ENCODE measurements at regions not wholly inside any gene's neighbourhood (a gene's known extent, or its start where the extent isn't known, plus 50 kb on each side); places are given as distances from the start of the nearest gene placed in this dataset.

GRCh38 chr9:89664896-89665329 is 60.1 kb downstream of the GADD45G start:
- DNase-seq (ENCODE audit: low read depth in 1 of 2, low spot score in 1 of 2): peak; percentile 70 to 91
- TF ChIP-seq JUND (IDR thresholded peaks at IDR 0.05; ENCODE audit: low read depth): no peak
- in situ Hi-C loops (cut with HindIII; ENCODE audit: low pct_unique_long_range_greater_than_20kb, low sequenced_read_pairs): no loop called here

- in situ Hi-C loops (cut with HindIII; ENCODE audit: low pct_unique_long_range_greater_than_20kb, low sequenced_read_pairs): no loop called here
- no peak for TF ChIP-seq JUND (IDR thresholded peaks at IDR 0.05; ENCODE audit: low read depth)
- no peak for DNase-seq (ENCODE audit: low read depth in 1 of 2, low spot score in 1 of 2)
Measured at GRCh38 chr9:89666364-89666763, 61.6 kb downstream of the GADD45G start.

- TF ChIP-seq JUND (IDR thresholded peaks at IDR 0.05; ENCODE audit: low read depth): no peak
- DNase-seq (ENCODE audit: low read depth in 1 of 2, low spot score in 1 of 2): no peak
- in situ Hi-C loops (cut with HindIII; ENCODE audit: low pct_unique_long_range_greater_than_20kb, low sequenced_read_pairs): no loop called here
Measured at GRCh38 chr9:89666950-89667349, 62.1 kb downstream of the GADD45G start.

GRCh38 chr9:89667726-89668125 is 62.9 kb downstream of the GADD45G start:
- DNase-seq (ENCODE audit: low read depth in 1 of 2, low spot score in 1 of 2): peak in 1 of 2 experiments; percentile 59
- TF ChIP-seq JUND (IDR thresholded peaks at IDR 0.05; ENCODE audit: low read depth): no peak
- in situ Hi-C loops (cut with HindIII; ENCODE audit: low pct_unique_long_range_greater_than_20kb, low sequenced_read_pairs): no loop called here

- no peak for TF ChIP-seq JUND (IDR thresholded peaks at IDR 0.05; ENCODE audit: low read depth)
- no peak for DNase-seq (ENCODE audit: low read depth in 1 of 2, low spot score in 1 of 2)
- in situ Hi-C loops (cut with HindIII; ENCODE audit: low pct_unique_long_range_greater_than_20kb, low sequenced_read_pairs): no loop called here
Measured at GRCh38 chr9:89668216-89668865, 63.5 kb downstream of the GADD45G start.

- no peak for TF ChIP-seq JUND (IDR thresholded peaks at IDR 0.05; ENCODE audit: low read depth)
- DNase-seq (ENCODE audit: low read depth in 1 of 2, low spot score in 1 of 2): no peak
Measured at GRCh38 chr9:89668866-89669246, 64.0 kb downstream of the GADD45G start.

GRCh38 chr9:89669361-89669842 is 64.6 kb downstream of the GADD45G start:
- TF ChIP-seq JUND (IDR thresholded peaks at IDR 0.05; ENCODE audit: low read depth): no peak
- DNase-seq (ENCODE audit: low read depth in 1 of 2, low spot score in 1 of 2): peak in 1 of 2 experiments; percentile 62
- in situ Hi-C loops (cut with HindIII; ENCODE audit: low pct_unique_long_range_greater_than_20kb, low sequenced_read_pairs): no loop called here

More at GRCh38 chr9:89668866-89669246, 64.0 kb downstream of the GADD45G start:
- in situ Hi-C loops (cut with HindIII; ENCODE audit: low pct_unique_long_range_greater_than_20kb, low sequenced_read_pairs): no loop called here

- DNase-seq (ENCODE audit: low read depth in 1 of 2, low spot score in 1 of 2): no peak
- in situ Hi-C loops (cut with HindIII; ENCODE audit: low pct_unique_long_range_greater_than_20kb, low sequenced_read_pairs): no loop called here
- TF ChIP-seq JUND (IDR thresholded peaks at IDR 0.05; ENCODE audit: low read depth): no peak
Measured at GRCh38 chr9:89670114-89670513, 65.3 kb downstream of the GADD45G start.

- no peak for DNase-seq (ENCODE audit: low read depth in 1 of 2, low spot score in 1 of 2)
- in situ Hi-C loops (cut with HindIII; ENCODE audit: low pct_unique_long_range_greater_than_20kb, low sequenced_read_pairs): no loop called here
- no peak for TF ChIP-seq JUND (IDR thresholded peaks at IDR 0.05; ENCODE audit: low read depth)
Measured at GRCh38 chr9:89670801-89671434, 66.1 kb downstream of the GADD45G start.

- TF ChIP-seq JUND (IDR thresholded peaks at IDR 0.05; ENCODE audit: low read depth): no peak
- in situ Hi-C loops (cut with HindIII; ENCODE audit: low pct_unique_long_range_greater_than_20kb, low sequenced_read_pairs): no loop called here
- DNase-seq (ENCODE audit: low read depth in 1 of 2, low spot score in 1 of 2): no peak
Measured at GRCh38 chr9:89674667-89675057, 69.8 kb downstream of the GADD45G start.

GRCh38 chr9:89675058-89675742 is 70.4 kb downstream of the GADD45G start:
- TF ChIP-seq JUND (IDR thresholded peaks at IDR 0.05; ENCODE audit: low read depth): no peak
- in situ Hi-C loops (cut with HindIII; ENCODE audit: low pct_unique_long_range_greater_than_20kb, low sequenced_read_pairs): no loop called here

GRCh38 chr9:89676281-89676680 is 71.5 kb downstream of the GADD45G start:
- no peak for TF ChIP-seq JUND (IDR thresholded peaks at IDR 0.05; ENCODE audit: low read depth)
- in situ Hi-C loops (cut with HindIII; ENCODE audit: low pct_unique_long_range_greater_than_20kb, low sequenced_read_pairs): no loop called here
- DNase-seq (ENCODE audit: low read depth in 1 of 2, low spot score in 1 of 2): no peak

More at GRCh38 chr9:89675058-89675742, 70.4 kb downstream of the GADD45G start:
- no peak for DNase-seq (ENCODE audit: low read depth in 1 of 2, low spot score in 1 of 2)
